RKO (cell line): ENCODE measurements at regions not wholly inside any gene's neighbourhood (a gene's known extent, or its start where the extent isn't known, plus 50 kb on each side); places are given as distances from the start of the nearest gene placed in this dataset.
"Not testable (repeated sequence)": the region's sequence is repeated elsewhere in the genome, so short reads cannot be mapped to it uniquely, and the experiment has no call there.

Source experiments
- DNase-seq: peaks from one replicate; pipeline ENCODE4 v3.0.0-alpha.2; 2016; ENCODE audit warnings: low spot score

- no peak for DNase-seq
Observed at GRCh38 chr2:234156326-234156725, 105.8 kb downstream of the SPP2 start.

GRCh38 chr2:234152835-234153234 is 102.3 kb downstream of the SPP2 start:
- DNase-seq = not testable (repeated sequence)

DNA sequence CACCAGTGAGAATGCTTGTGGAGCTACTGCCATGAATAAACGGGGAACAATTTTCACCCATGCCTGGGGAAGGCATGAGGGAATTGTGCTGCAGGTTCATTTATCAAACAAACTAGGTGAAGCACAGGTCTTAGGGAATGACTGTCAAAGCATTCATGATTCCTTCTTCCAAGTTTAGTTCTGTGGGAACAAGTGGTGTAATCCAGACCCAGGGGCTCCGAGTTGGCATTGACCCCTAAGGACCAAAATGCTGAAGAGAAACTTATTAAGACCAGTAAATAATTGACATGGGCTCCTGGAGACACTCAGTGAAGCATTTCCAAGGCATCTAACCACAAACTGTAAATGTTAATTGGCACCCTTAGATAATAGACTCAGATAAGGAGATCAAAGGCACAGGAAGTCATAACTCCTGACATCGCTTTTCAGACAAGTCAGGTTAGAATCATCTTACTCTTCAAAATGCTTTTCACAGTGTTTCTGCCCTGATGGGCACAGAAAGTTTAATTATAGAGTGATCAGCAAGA is 96.9 kb downstream of the SPP2 start:
- no peak for DNase-seq

- DNase-seq = peak; percentile 38
Observed at GRCh38 chr2:234146087-234146826, 95.8 kb downstream of the SPP2 start.

GRCh38 chr2:234145511-234145910 is 95.0 kb downstream of the SPP2 start:
- no peak for DNase-seq

DNA sequence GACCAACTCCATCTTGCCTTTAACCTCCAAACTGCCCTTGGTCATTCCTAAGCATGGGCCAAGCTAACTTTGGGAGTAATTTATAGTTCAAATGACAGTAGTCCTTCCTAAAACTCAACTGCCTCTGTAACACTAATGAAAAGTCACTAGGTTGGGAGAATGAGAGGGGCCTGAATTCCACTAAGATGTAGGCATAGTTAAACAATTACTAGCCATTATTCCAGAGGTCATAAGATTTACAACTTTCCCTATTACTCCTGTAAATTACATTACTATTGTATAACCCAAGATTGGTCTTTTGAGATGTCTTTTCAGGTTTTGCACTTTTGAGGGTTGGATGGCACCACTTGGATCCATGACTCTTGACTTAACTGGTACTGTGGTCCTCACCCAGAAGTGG is 94.6 kb downstream of the SPP2 start:
- no peak for DNase-seq

- no peak for DNase-seq
Observed at GRCh38 chr2:234143896-234144295, 93.4 kb downstream of the SPP2 start.

- DNase-seq = no peak
Observed at GRCh38 chr2:234142530-234142929, 92.0 kb downstream of the SPP2 start.

- DNase-seq = no peak
Observed at GRCh38 chr2:234139755-234140154, 89.3 kb downstream of the SPP2 start.

DNA sequence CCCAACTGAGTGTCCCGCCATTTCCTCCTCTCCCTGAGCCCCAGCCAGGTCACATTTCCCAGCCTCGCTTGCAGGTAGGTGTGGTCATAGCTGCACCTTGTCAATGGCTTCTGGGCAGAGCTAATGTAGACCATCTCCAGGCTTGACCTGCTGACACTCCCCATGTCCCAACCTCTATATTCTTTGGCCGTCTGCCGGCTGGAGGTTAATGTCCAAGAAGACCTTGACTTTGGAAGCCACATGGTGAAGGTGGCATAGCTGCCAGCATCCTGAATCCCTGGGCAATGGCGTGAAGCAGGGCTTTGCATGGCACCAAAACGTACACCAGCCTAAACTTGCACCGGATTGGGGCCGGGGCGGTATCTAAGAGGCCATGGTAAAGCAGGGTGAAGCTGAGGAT is 88.3 kb downstream of the SPP2 start:
- no peak for DNase-seq

- DNase-seq = no peak
Observed at GRCh38 chr2:234137400-234138014, 87.0 kb downstream of the SPP2 start.

- no peak for DNase-seq
Observed at GRCh38 chr2:234136461-234136860, 86.0 kb downstream of the SPP2 start.

- DNase-seq = peak; percentile 73
Observed at GRCh38 chr2:234135750-234136221, 85.3 kb downstream of the SPP2 start.

GRCh38 chr2:234134496-234134895 is 84.0 kb downstream of the SPP2 start:
- no peak for DNase-seq

DNA sequence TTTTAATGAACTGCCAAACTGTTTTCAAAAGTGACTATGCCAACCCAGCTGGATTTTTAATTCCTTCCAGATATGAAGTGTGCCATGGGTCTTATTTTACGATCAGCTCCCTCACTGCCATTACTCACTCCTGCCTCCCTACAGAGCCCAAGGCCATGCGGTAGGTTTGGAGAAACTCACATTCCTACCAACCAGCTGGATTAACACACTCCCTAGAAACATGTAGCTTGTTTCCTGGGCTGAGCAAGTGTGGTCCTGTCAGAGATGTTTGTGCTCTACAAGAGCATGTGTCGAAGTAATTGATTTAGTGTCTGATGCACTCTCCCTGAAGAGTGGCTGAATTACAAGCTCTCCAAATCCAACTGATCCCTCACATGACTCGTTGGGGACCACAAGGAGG is 82.5 kb downstream of the SPP2 start:
- no peak for DNase-seq

DNA sequence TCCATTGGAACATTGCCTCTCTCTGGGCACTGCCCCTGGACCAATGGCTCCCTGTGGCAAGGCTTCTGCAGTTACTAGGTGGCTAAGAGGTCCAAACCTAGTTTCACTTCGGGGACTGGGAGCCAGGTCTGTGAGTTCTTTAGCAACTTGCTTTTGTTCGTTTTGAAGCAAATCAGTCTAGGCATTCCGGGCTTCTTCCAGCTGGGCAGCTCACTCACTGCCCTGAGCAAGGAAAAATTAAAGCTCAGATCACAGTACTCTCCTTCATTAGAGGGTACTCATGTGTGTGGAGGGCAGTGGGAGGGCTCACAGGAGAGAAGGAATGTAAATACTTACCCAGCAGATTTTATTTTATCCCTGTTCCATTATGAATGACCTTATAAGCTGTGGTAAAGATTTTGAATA is 80.3 kb downstream of the SPP2 start:
- no peak for DNase-seq

DNA sequence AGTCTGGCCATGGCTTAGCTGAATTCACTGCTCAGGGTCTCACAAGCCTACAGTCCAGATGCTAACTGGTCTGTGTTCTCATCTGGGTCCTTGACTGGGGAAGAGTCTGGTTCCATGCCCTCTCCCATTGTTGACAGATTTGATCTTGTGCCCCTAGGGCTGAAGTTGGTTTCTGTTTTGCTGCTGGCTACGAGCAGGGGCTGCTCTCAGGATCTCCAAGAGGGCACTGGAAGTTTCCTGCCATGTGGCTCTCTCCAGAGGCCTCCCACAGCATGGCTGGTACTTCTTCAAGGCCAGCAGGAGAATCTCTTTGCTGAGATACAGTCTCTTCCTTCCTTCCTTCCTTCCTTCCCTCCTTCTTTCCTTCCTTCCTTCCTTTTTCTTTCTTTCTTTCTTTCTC is 78.1 kb downstream of the SPP2 start:
- no peak for DNase-seq
